A673 (cell line): ENCODE measurements at regions not wholly inside any gene's neighbourhood (a gene's known extent, or its start where the extent isn't known, plus 50 kb on each side); places are given as distances from the start of the nearest gene placed in this dataset.

Experiments
- BruUV-seq: library from RNA; stranded (reverse); fragments of 400-500 nt; replicated peaks from 2 replicates; lab custom pipeline; 2021; lab: Mats Ljungman, UMichigan
- CTCF ChIA-PET: fragments of 300-600 bp; sonication (Branson Sonifier 250); formaldehyde crosslinking; loops from one replicate; lab custom pipeline; 2022; ENCODE audit warnings: antibody characterized with exemption; lab: Charles Lee
- POLR2A ChIA-PET: fragments of 300-600 bp; sonication (Branson Sonifier 250); formaldehyde crosslinking; loops from one replicate; lab custom pipeline; 2022; ENCODE audit warnings: antibody characterized with exemption; ENCODE audit not compliant: low non-redundant PET; lab: Charles Lee
- DNase-seq: peaks from one replicate; pipeline ENCODE4 v3.0.0-alpha.2; 2015; ENCODE audit warnings: low spot score
- H3K27ac ChIP-seq: fragments of 200-600 bp; sonication (generic); 2 replicates; pipeline ENCODE4 v1.5.1; 2016; ENCODE audit warnings: mixed run types, low read depth, mild to moderate bottlenecking, mixed read lengths, antibody characterized with exemption, low read length; ENCODE audit not compliant: poor library complexity, severe bottlenecking
- H3K27me3 ChIP-seq: fragments of 200-600 bp; sonication (generic); replicated peaks from 2 replicates; pipeline ENCODE4 v1.6.1; 2017; ENCODE audit warnings: mixed run types, low read depth, mild to moderate bottlenecking, mixed read lengths, antibody characterized with exemption, low read length; ENCODE audit not compliant: insufficient read depth, poor library complexity
- H3K36me3 ChIP-seq: fragments of 200-600 bp; sonication (generic); 2 replicates; pipeline ENCODE4 v1.6.1; 2016; ENCODE audit warnings: mixed run types, mild to moderate bottlenecking, mixed read lengths, antibody characterized with exemption, low read length; ENCODE audit not compliant: insufficient read depth, poor library complexity, severe bottlenecking
- H3K4me1 ChIP-seq: fragments of 200-600 bp; sonication (generic); 2 replicates; pipeline ENCODE4 v1.6.1; 2017; ENCODE audit warnings: mixed run types, mild to moderate bottlenecking, mixed read lengths, antibody characterized with exemption, low read length; ENCODE audit not compliant: insufficient read depth, poor library complexity, severe bottlenecking
- H3K4me3 ChIP-seq: fragments of 200-600 bp; sonication (generic); 2 replicates; pipeline ENCODE4 v1.5.1; 2016; ENCODE audit warnings: low read depth, mixed run types, mild to moderate bottlenecking, mixed read lengths, low read length; ENCODE audit not compliant: poor library complexity, severe bottlenecking
- H3K9me3 ChIP-seq: fragments of 200-600 bp; sonication (generic); 2 replicates; pipeline ENCODE4 v1.6.1; 2016; ENCODE audit warnings: mixed run types, low read depth, mild to moderate bottlenecking, mixed read lengths, antibody characterized with exemption, low read length; ENCODE audit not compliant: poor library complexity, severe bottlenecking
- CTCF ChIP-seq: fragments of 300-800, 200-600 bp; sonication (generic); conservative IDR thresholded peaks from 2 replicates; pipeline ENCODE4 v1.5.1; 2017; ENCODE audit warnings: low read depth, mild to moderate bottlenecking, antibody characterized with exemption, low read length, moderate library complexity, mixed read lengths
- EZH2 ChIP-seq: fragments of 200-600 bp; sonication (generic); IDR thresholded peaks from 2 replicates; pipeline ENCODE4 v1.6.1; 2017; ENCODE audit warnings: borderline replicate concordance, low read depth, mild to moderate bottlenecking, mixed read lengths, antibody characterized with exemption, low read length; ENCODE audit not compliant: poor library complexity, severe bottlenecking
- intact Hi-C: fragments of 100-400 bp; cut with micrococcal nuclease; formaldehyde crosslinking; loops from one replicate; pipeline ENCODE4 v1.10.0; 2022; ENCODE audit not compliant: unreplicated experiment

GRCh38 chr9:110146373-110146772 is 61.6 kb downstream of the C9orf152 start:
- no peaks in the 10 kb centered on the region for H3K9me3 ChIP-seq
- no peak overlapping the region for H3K27ac ChIP-seq
- no peaks in the 10 kb centered on the region for H3K4me1 ChIP-seq
- no peak overlapping the region for H3K4me3 ChIP-seq
- H3K36me3 ChIP-seq: no peaks in the 10 kb centered on the region
- intact Hi-C loops: no loop called here
- CTCF ChIA-PET: interaction anchor here (0.7 kb wide), 1 partner anchor 9 kb away, joined by 5 read pairs; no protein-coding TSS in a partner anchor
- DNase-seq: no peak
- no peaks in the 10 kb centered on the region for H3K27me3 ChIP-seq
- no TSS peak for BruUV-seq
- no peak for TF ChIP-seq CTCF
- no peak for TF ChIP-seq EZH2
- POLR2A ChIA-PET: no interaction called here

GRCh38 chr9:110148384-110148783 is 59.6 kb downstream of the C9orf152 start:
- no peaks in the 10 kb centered on the region for H3K9me3 ChIP-seq
- H3K4me1 ChIP-seq: no peaks in the 10 kb centered on the region
- ChIA-PET CTCF (interaction anchor here (0.5 kb wide), 1 partner anchor 879 kb away, joined by 4 read pairs; no protein-coding TSS in a partner anchor), POLR2A (no interaction called here)
- no peaks in the 10 kb centered on the region for H3K27me3 ChIP-seq
- intact Hi-C loops: no loop called here
- DNase-seq: no peak
- TF ChIP-seq EZH2 (no peak), CTCF (no peak)
- BruUV-seq: no TSS peak
- no peak overlapping the region for H3K4me3 ChIP-seq
- no peak overlapping the region for H3K27ac ChIP-seq
- H3K36me3 ChIP-seq: no peaks in the 10 kb centered on the region

GRCh38 chr9:110148891-110149290 is 59.1 kb downstream of the C9orf152 start:
- no peak for DNase-seq
- Histone ChIP-seq H3K4me1 (no peaks in the 10 kb centered on the region), H3K9me3 (no peaks in the 10 kb centered on the region), H3K27ac (no peak overlapping the region), H3K36me3 (no peaks in the 10 kb centered on the region), H3K27me3 (no peaks in the 10 kb centered on the region), H3K4me3 (no peak overlapping the region)
- intact Hi-C loops: no loop called here
- CTCF ChIA-PET: no interaction called here
- POLR2A ChIA-PET: no interaction called here
- no TSS peak for BruUV-seq
- no peak for TF ChIP-seq CTCF
